Right ventricle myocardium superior (tissue), 1 donor: ENCODE measurements at regions not wholly inside any gene's neighbourhood (a gene's known extent, or its start where the extent isn't known, plus 50 kb on each side); places are given as distances from the start of the nearest gene placed in this dataset.
"Not testable (repeated sequence)": the region's sequence is repeated elsewhere in the genome, so short reads cannot be mapped to it uniquely, and the experiment has no call there.

ENCODE experiments used
- ATAC-seq: fragments of 200-7000 bp; cut with Tn5 transposase; one replicate; pipeline ENCODE4 v1.9.1; 2020; ENCODE audit warnings: mild to moderate bottlenecking; ENCODE audit not compliant: poor library complexity
- DNase-seq: peaks from one replicate; pipeline ENCODE4 v3.0.0-alpha.2; 2020
- intact Hi-C: fragments of 100-400 bp; cut with DNase I; formaldehyde crosslinking; loops from one replicate; pipeline ENCODE4 v1.11.2; 2022
- donor health status: DM: no; HTN: yes; CAD: no; lungs with severe emphysema.

DNA sequence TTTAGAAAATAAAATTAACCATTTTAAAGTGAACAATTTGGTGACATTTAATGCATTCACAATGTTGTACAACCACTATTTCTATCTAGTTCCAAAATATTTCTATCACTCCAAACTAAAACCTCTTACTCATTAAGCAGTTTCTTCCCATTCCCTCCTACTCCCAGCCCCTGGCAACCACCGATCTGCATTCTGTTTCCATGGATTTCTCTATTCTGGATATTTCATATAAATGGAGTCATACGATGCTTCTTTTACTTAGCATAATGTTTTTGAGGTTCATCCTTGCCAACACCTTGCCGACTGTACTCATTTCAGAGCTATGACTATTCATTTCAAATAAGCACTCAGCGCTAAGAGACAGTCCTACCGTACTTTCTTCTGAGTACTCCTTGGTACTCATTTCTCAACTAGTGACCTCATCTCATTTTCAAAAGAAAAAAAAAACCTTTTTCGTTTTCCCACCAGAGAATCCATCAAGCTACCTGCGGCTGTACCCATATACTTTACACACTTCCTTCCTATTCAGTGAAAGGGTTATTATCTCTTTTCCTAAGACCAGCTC, 259.2 kb downstream of the UTRN start:
- ATAC-seq (no peak), DNase-seq (no peak)
- intact Hi-C loops = no loop called here

DNA sequence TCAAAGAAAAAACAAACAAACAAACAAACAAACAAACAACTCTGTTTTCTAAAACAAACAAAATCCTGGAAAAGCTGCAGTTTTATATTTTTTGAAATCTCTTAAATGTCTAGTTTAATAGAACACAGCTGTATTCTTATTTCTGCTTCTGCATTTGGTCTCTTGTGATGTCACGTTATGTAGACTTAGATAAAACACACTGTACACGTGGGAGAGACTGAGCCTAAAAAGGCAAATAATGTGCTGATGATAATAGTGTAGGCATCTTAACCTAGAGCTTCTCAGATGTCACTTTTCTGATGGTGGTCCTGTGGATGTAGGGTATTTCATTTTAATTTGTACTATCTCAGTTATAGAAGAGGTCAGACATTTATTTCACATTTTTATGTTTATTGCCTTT, 261.7 kb downstream of the UTRN start:
- intact Hi-C loops = no loop called here
- ATAC-seq (no peak), DNase-seq (no peak)

DNA sequence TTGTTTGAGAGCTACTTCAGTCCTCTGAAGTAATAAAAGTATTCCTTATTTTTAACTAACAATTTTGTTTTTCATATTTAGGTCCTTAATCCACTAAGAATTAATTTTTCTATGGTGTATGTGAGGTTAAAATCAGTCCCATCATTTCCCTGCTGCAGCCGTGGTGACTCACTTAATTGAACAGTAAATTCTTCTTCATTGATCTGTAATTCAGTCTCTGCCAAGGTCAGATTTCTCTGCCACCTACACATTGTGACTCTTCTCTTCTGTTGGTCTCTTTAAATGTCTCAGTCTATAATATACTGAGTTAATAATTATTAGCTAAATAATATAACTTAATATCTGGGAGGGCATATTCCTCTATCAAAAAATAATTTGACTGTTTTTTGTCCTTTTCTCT, 262.3 kb downstream of the UTRN start:
- DNase-seq (no peak), ATAC-seq (no peak)
- intact Hi-C loops = no loop called here

DNA sequence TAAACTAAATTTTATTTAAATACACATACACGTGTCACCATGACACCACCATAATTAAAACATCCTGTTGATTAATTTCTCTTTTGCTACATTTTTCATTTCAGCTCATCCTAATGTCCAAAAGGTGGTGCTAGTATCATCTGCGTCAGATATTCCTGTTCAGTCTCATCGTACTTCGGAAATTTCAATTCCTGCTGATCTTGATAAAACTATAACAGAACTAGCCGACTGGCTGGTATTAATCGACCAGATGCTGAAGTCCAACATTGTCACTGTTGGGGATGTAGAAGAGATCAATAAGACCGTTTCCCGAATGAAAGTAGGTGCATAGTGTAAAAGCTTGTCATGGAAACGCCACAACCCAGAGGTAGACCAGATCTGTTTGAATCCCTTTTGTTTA, 263.4 kb downstream of the UTRN start:
- ATAC-seq = no peak
- intact Hi-C loops = no loop called here

DNA sequence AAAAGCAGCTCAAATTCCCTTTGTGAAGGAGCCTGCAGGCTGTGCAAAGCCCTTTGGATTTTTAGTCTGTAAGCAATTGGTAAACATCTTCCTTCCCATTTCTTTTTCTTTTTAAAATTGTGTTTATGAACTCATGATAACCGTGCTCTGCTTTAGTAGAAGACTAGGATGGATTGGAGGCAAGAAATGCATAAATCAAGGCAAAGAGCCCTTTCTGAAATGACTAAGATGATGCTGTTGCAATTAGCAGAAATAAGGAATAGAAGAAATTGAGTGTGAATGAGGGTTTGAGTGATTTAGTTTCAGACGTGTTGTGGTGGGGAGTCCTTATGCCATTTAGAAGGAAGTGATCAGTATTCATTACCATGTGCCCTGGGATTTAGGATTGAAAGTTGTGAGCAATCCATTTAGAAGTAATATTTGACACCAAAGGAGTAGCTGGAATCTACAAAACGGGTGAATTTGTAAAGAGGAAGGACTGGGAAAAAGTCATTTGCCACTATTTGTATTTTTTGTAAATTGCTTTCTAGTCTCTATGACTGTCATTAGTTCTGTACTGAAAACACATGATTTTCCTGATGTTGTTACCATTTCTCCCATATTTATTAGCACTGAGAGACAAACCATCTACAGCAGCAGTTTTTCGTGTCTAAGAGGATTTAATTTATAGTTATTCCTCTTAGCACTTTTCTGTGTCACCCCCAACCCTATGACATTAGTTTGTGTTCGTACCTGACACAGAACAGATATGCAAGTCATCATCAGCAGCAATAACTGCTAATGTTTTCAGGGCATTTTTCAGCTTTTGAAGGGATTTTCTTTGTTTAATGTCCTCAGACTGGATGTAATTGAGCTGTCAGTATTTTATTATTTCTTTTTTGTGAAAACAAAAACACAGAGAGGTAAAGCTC, 265.0 kb downstream of the UTRN start:
- ATAC-seq = no peak
- intact Hi-C loops = no loop called here
- no peak for DNase-seq

More for the DNA sequence above, 263.4 kb downstream of the UTRN start:
- DNase-seq = no peak

DNA sequence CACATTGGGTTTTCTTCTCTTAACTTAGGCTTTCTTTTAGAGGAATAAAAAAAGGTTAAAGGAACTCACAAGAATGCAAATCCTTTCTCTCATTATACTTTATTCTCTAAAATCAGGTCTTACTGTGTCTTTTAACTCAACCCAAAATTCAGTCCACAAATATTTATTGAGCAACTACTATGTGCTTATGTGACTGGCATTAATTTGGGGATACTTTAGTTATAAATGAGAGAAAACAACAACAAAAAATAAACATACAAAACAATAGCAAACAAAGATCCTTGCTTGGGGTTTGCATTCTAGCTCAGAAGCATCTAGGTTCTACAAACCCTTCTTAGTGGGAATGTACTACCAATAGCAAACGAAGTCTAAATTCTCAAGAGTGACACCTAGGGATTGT, 266.2 kb downstream of the UTRN start:
- DNase-seq (no peak), ATAC-seq (no peak)
- intact Hi-C loops = no loop called here

DNA sequence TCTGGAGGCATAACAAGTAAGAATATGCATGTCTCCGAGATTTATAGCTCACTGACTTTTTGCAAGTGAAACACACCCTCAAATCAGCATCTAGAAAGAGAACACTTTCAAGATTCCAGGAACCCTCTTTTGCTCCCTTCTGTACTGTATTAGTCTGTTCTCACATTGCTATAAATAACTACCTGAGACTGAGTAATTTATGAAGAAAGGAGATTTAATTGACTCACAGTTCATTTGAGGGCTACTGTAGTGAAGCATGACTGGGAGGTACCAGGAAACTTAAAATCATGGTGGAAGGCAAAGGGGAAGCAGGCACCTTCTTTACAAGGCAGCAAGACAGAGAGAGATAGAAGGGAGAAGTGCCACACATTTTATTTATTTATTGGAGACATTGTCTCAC, 269.9 kb downstream of the UTRN start:
- DNase-seq (no peak), ATAC-seq (no peak)
- intact Hi-C loops = no loop called here

DNA sequence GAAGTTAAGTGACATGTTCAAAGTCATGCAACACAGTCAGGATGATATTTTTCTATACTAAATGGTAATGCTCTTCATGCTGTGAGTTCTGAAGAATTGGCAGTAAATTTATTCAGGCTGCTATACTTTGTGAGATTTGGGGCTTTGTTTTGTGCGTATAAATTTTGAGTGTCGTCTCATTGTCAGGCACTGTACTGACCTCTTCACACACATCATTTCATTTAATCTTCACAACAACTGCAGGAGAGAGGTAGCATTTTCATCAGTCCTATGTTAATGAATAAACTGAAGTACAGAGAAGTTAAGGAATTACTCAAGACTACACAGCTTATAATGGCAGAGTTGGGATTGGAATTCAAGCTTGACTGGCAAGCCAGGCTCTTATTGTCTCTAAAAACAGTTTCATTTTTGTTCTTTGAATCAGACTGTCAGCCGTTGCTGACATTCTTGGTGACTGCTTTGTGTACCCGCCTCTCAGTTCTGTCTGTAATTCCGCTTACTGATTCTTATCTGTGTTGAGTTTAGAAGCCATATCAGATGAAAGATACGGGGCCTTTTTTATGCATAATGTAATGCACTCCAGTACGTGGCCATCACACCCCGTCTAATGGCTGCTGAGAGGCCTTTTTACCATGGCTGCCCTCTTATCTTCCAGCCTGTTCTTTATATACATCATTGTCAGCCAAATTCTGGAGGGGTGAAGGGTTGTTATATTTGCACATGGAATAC, 274.9 kb downstream of the UTRN start:
- peak; percentile 36 for ATAC-seq
- intact Hi-C loops = no loop called here
- no peak for DNase-seq

DNA sequence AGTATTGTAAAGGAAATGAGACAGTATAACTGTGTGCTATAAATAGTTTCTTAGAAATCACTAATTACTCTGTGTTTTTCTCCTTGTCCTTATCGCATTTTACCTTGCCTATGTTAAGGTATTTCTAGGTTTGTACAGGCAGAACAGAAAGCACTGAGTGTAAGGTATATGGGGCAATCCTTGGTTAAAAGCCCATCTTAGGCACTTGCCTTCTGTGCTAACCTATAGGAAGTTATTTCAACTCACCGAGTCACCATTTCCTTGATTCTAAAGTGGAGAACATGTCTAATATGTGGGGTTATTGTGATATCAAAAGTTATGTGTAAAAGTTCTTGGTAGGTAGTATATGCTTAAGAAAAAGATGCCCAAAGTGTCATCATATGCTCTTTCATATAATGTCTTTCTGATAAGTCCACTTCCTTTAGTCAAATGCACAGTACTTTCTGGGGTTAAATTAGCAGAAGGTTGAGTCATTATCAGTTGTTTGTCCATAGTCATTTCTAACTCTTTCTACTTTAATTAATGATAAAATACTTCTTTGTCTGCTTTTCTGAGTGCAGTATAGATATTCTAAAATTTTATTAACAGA, 276.4 kb downstream of the UTRN start:
- DNase-seq = no peak
- no peak for ATAC-seq
- intact Hi-C loops = no loop called here

DNA sequence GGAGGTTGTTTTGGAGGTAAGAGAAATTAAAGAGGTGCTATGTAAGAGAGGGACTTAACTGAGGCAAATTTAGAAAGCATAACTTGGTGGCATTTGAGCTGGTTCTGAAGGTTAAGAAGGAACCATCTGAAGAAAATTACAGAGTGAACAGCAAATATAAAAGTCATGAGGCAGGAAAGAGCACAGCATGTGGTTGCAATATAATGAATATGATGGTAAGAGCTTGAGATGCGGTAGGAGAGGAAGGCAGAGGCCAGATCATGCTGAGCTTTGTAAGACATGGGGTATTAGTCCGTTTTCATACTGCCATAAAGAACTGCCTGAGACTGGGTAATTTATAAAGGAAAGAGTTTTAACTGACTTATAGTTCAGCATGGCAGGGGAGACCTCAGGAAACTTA, 279.1 kb downstream of the UTRN start:
- intact Hi-C loops = no loop called here
- DNase-seq = no peak
- ATAC-seq = no peak

DNA sequence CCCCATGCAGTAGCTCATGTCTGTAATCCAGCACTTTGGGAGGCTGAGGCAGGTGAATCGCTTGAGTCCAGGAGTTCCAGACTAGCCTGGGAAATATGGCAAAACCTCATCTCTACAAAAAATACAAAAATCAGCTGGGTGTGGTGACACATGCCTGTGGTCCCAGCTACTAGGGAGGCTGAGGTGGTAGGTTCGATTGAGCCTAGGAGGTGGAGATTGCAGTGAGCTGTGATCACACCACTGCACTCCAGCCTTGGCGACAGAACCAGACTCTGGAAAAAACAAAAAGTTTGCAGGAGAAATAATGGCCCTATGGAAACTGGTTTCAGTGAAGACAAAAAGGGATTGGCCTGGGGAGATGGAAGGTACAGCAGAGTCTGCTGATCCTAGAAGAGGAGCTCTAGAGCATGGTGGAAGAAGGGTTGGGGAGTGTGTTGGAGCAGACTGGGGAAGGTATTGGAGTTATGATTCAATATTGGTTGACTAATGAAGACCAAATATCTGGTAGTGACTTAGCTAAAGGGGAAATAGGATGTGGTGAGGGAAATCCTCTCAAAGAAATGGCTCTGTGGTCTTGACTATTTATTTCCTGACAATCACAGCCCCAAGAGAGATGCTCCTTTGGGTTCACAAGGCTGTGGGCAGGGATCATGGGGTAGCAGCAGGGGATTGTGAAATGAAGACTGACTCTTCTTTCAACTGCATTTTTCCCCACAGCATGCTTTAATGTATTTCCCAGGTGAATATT, 281.9 kb downstream of the UTRN start:
- no peak for DNase-seq
- ATAC-seq = no peak
- intact Hi-C loops = no loop called here

DNA sequence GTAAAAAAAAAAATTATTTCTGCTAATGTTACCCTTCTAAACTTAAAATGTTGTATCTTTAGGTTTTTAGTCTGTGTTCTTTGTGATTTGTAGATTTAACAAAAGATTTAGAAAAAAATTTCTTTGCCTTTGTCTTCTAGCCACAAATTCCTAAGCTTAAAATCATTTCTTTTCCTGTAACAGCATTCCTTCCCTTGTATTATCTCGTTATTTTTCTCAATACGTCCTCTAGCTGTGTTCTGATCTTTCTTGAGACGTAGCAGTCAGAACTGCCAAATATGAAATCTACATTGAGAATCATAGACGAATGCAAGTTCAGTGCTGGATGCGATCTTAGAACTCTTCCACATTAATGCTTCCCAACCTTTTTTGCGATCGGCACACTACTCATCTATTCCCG, 283.1 kb downstream of the UTRN start:
- intact Hi-C loops = no loop called here
- DNase-seq = no peak
- no peak for ATAC-seq

DNA sequence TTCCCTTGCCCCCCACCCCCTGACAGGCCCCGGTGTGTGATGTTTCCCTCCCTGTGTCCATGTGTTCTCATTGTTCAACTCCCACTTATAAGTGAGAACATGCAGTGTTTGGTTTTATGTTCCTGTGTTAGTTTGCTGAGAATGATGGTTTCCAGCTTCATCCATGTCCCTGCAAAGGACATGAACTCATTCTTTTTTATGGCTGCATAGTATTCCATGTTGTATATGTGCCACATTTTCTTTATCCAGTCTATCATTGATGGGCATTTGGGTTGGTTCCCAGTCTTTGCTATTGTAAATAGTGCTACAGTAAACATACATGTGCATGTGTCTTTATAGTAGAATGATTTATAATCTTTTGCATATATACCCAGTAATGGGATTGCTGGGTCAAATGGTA, 287.4 kb downstream of the UTRN start:
- intact Hi-C loops, DNase-seq, ATAC-seq: not testable (repeated sequence)

DNA sequence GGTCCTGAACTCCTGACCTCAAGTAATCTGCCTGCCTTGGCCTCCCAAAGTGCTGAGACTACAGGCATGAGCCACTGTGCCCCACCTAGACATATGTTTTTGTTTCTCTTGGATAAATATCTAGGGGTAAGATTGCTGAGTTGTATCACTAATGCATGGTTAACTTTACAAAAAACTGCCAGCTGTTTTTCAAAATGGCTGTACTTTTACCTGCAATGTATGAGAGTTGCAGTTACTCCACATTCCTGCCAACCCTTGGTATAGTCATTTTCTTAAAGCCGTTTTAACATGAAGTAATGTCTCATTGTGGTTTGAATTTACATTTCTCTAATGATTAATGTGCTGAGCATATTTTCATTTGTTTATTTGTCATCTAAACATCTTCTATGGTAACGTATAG, 289.7 kb downstream of the UTRN start:
- no peak for ATAC-seq
- intact Hi-C loops = no loop called here
- DNase-seq = no peak

DNA sequence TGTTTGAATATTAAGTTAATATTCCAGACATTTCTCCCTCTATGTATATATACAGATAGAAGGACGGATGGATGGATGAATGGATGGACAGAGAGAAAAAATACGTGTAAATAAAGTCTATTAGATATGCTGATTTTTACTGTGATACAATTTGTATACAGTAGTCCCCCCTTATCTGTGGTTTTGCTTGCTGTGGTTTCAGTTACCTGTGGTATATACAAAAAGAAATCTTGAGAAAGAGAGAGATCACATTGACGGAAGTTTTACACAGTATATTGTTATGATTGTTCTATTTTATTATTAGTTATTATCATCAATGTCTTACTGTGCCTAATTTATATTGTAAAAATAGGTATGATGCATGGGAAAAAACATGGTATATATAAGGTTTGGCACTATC, 290.2 kb downstream of the UTRN start:
- no peak for DNase-seq
- intact Hi-C loops = no loop called here
- no peak for ATAC-seq

DNA sequence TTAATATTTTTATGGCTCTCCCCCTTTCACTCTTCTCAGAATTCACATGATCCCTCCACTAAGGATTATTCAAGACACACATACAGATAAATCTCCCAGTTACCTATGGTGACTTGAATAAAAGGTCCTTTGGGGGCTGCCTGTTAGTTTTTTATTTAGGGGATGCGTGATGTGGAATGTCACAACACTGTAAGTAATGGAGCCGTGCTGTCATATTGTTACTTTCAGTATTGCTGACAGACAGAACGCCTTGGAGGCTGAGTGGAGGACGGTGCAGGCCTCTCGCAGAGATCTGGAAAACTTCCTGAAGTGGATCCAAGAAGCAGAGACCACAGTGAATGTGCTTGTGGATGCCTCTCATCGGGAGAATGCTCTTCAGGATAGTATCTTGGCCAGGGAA, 291.7 kb downstream of the UTRN start:
- intact Hi-C loops = no loop called here
- DNase-seq = no peak
- no peak for ATAC-seq

DNA sequence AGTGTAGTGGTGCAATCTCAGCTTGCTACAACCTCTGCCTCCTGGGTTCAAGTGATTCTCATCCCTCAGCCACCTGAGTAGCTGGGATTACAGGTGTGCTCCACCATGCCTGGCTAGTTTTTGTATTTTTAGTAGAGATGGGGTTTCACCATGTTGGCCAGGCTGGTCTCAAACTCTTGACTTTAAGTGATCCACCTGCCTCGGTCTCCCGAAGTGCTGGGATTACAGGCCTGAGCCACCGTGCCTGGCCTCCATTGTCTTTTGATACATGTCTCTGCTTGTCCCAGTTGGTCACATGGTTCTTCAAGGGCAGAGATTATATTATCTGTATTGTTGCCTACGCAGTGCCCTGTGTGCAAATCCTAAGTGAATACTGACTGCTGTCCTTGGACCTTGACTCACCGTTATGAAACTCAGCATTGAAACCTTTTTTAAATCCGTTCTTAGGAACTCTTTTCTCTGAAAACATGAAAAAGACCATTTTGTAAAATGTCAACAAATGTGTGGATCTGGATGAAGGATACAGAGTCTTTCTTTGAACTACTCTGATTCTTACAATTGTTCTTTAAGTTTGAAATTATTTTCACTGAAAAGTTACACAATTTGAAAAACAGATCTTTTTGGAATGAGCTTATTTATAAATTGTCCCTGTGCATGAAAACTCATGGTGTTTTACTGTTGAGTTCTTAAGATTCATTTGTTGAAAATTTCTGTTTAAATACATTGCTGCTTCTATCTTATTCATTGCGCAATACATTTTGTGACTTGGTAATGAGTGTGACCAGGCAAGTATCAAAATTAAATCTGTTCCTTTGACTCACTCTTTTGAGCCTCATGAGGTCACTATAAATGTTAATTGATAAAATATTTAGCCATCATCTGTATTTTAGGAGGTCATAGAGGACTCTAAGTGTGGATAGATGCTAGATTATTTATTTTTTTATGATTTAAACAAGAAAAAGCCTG, 293.5 kb downstream of the UTRN start:
- intact Hi-C loops = no loop called here

DNA sequence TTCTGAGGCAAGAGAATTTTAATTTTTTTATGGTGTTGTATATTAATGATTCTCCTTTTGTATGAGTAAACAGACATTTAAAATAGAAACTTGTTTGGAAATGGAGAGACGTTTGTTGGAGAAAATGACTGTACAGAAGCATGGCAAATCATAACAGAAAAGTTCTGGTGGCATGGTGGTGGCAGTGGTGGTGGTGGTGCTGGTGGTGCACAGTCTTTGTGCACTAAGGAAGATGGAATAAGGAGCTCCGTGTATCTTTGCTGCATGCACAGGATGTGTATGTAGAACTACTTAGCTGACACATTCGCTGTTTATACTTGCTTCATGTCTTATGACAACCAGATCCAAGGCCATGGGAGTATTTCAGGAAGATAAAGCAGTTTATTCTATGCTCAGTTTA, 294.9 kb downstream of the UTRN start:
- intact Hi-C loops = loop anchor here (10.0 kb wide), 4 partner anchors 255 to 1045 kb away; no protein-coding TSS in a partner anchor
- DNase-seq (no peak), ATAC-seq (no peak)

More for the DNA sequence above, 293.5 kb downstream of the UTRN start:
- ATAC-seq = no peak
- DNase-seq = no peak
